SK-N-SH (cell line): ENCODE measurements at regions not wholly inside any gene's neighbourhood (a gene's known extent, or its start where the extent isn't known, plus 50 kb on each side); places are given as distances from the start of the nearest gene placed in this dataset.

Experiments
- CTCF ChIA-PET: fragments of 300-600, 350-600 bp; formaldehyde crosslinking; extraction: SDS; loops from one replicate; lab custom pipeline; 2021; lab: Yijun Ruan, JAX
- POLR2A ChIA-PET: fragments of 350-600 bp; sonication (Branson Sonifier 250); formaldehyde crosslinking; extraction: SDS; loops from one replicate; lab custom pipeline; 2020; ENCODE audit warnings: antibody characterized with exemption, inconsistent platforms; lab: Yijun Ruan, JAX
- DNase-seq: peaks from one replicate; pipeline ENCODE4 v3.0.0; 2012
- H2AFZ ChIP-seq: fragments of 200-600 bp; sonication (generic); 2 replicates; pipeline ENCODE4 v1.8.1; 2016; ENCODE audit warnings: antibody characterized with exemption, mild to moderate bottlenecking, low read depth
- H3F3A ChIP-seq: fragments of 200-600 bp; sonication (generic); replicated peaks from 2 replicates; pipeline ENCODE3; 2016; ENCODE audit warnings: antibody characterized with exemption, mild to moderate bottlenecking; ENCODE audit not compliant: insufficient read depth
- H3K27ac ChIP-seq, 2 experiments: fragments of 200-500 bp in 1 of 2; fragments of 200-600 bp in 1 of 2; sonication (Bioruptor generic) in 1 of 2; sonication (generic), shearing (Covaris generic) in 1 of 2; 2 replicates each; pipeline versions ENCODE4 v1.5.1 to v1.6.1; 2014 to 2016; ENCODE audit warnings: low read depth in 2 of 2, inconsistent platforms in 1 of 2, low read length in 1 of 2, mild to moderate bottlenecking in 1 of 2, mixed read lengths in 1 of 2
- H3K27me3 ChIP-seq: fragments of 200-600 bp; sonication (generic), shearing (Covaris generic); 2 replicates; pipeline ENCODE4 v1.6.1; 2016; ENCODE audit warnings: mixed run types; ENCODE audit not compliant: insufficient read depth
- H3K36me3 ChIP-seq, 2 experiments: fragments of 200-500 bp in 1 of 2; fragments of 200-600 bp in 1 of 2; sonication (Bioruptor generic) in 1 of 2; sonication (generic) in 1 of 2; replicated peaks in 1 of 2; 2 replicates each; pipeline versions ENCODE3 to v1.5.1; 2014 to 2016; ENCODE audit warnings: low read length in 1 of 2, mild to moderate bottlenecking in 1 of 2; ENCODE audit not compliant: insufficient read depth in 2 of 2, control insufficient read depth in 1 of 2
- H3K4me1 ChIP-seq, 2 experiments: fragments of 200-500 bp in 1 of 2; fragments of 200-600 bp in 1 of 2; sonication (Bioruptor generic) in 1 of 2; sonication (generic), shearing (Covaris generic) in 1 of 2; 2 replicates each; pipeline versions ENCODE4 v1.5.1 to v1.6.1; 2014 to 2016; ENCODE audit warnings: low read depth in 1 of 2, low read length in 1 of 2, mixed run types in 1 of 2; ENCODE audit not compliant: insufficient read depth in 2 of 2, control insufficient read depth in 1 of 2
- H3K4me2 ChIP-seq: fragments of 200-600 bp; sonication (generic), shearing (Covaris generic); 2 replicates; pipeline ENCODE4 v1.6.1; 2017; ENCODE audit warnings: mixed run types
- H3K4me3 ChIP-seq, 2 experiments: fragments of 200-500 bp in 1 of 2; fragments of 200-600 bp in 1 of 2; sonication (Bioruptor generic) in 1 of 2; sonication (generic), shearing (Covaris generic) in 1 of 2; 2 replicates each; pipeline versions ENCODE4 v1.5.1 to v1.8.1; 2014 to 2016; ENCODE audit warnings: low read depth in 2 of 2, inconsistent platforms in 1 of 2, low read length in 1 of 2, mild to moderate bottlenecking in 1 of 2, mixed read lengths in 1 of 2, moderate library complexity in 1 of 2
- H3K79me2 ChIP-seq: fragments of 200-600 bp; sonication (generic); 2 replicates; pipeline ENCODE4 v1.8.1; 2017; ENCODE audit warnings: mild to moderate bottlenecking; ENCODE audit not compliant: insufficient read depth
- H3K9ac ChIP-seq: fragments of 200-600 bp; sonication (generic); 2 replicates; pipeline ENCODE4 v1.6.1; 2017; ENCODE audit warnings: mixed run types
- H3K9me2 ChIP-seq: fragments of 200-600 bp; sonication (generic); 2 replicates; pipeline ENCODE4 v1.6.1; 2017; ENCODE audit warnings: mixed run types
- H3K9me3 ChIP-seq: fragments of 200-600 bp; sonication (generic); 2 replicates; pipeline ENCODE4 v1.6.1; 2017; ENCODE audit warnings: mixed run types, mild to moderate bottlenecking, moderate library complexity
- H4K20me1 ChIP-seq: fragments of 200-600 bp; sonication (generic); 2 replicates; pipeline ENCODE4 v1.6.1; 2017; ENCODE audit warnings: mild to moderate bottlenecking, mixed run types; ENCODE audit not compliant: insufficient read depth
- ELF1 ChIP-seq: IDR thresholded peaks from 2 replicates; pipeline ENCODE4 v1.4.0; 2012
- EZH2phosphoT487 ChIP-seq: fragments of 200-600 bp; sonication (generic); IDR thresholded peaks from 2 replicates; pipeline ENCODE4 v1.6.1; 2017; ENCODE audit warnings: low read depth, mixed run types, mild to moderate bottlenecking, antibody characterized with exemption, moderate library complexity, borderline replicate concordance
- FOXJ3 ChIP-seq: sonication (generic); formaldehyde crosslinking; IDR thresholded peaks from 2 replicates; pipeline ENCODE4 v1.5.1; 2020; ENCODE audit warnings: mild to moderate bottlenecking, missing genetic modification reagents
- FOXM1 ChIP-seq: IDR thresholded peaks from 2 replicates; pipeline ENCODE4 v1.4.0; 2012; ENCODE audit warnings: low read depth, mild to moderate bottlenecking
- GABPA ChIP-seq: IDR thresholded peaks from 2 replicates; pipeline ENCODE4 v1.4.0; 2012; ENCODE audit warnings: low read depth, mild to moderate bottlenecking
- JUND ChIP-seq: IDR thresholded peaks from 2 replicates; pipeline ENCODE4 v1.4.0; 2012
- MXI1 ChIP-seq: IDR thresholded peaks from 2 replicates; pipeline ENCODE4 v1.6.1; 2012; ENCODE audit warnings: mild to moderate bottlenecking, low read depth, low read length, improper control_type of control experiment
- NFIC ChIP-seq: IDR thresholded peaks from 2 replicates; pipeline ENCODE4 v1.4.0; 2012; ENCODE audit warnings: borderline replicate concordance
- POLR2AphosphoS5 ChIP-seq: IDR thresholded peaks from 2 replicates; pipeline ENCODE4 v1.6.1; 2012; ENCODE audit warnings: low read depth, low read length
- RCOR1 ChIP-seq: fragments of 150-350 bp; IDR thresholded peaks from 2 replicates; pipeline ENCODE4 v1.6.1; 2017; ENCODE audit warnings: antibody characterized with exemption, low read length
- REST ChIP-seq: IDR thresholded peaks from 2 replicates; pipeline ENCODE4 v1.6.1; 2012; ENCODE audit warnings: mild to moderate bottlenecking, low read depth, low read length, moderate library complexity
- SMC3 ChIP-seq: IDR thresholded peaks from 2 replicates; pipeline ENCODE4 v1.6.1; 2012; ENCODE audit warnings: low read depth, low read length, improper control_type of control experiment
- TCF12 ChIP-seq: IDR thresholded peaks from 2 replicates; pipeline ENCODE4 v1.4.0; 2012
- YY1 ChIP-seq: IDR thresholded peaks from 2 replicates; pipeline ENCODE4 v1.4.0; 2012; ENCODE audit warnings: low read depth, mild to moderate bottlenecking
- WGBS: methylation state at CpG from one replicate; pipeline ENCODE4 v1.1.6; 2017; ENCODE audit warnings: low lambda C conversion rate; 5-methylcytosine and 5-hydroxymethylcytosine counted together
- TF ChIP-seq, protein P1 (sequence below): IDR thresholded peaks from 2 replicates; pipeline ENCODE4; 2012
- TF ChIP-seq, protein P2 (sequence below): IDR thresholded peaks from 2 replicates; pipeline ENCODE4 v1.4.0; 2012; ENCODE audit warnings: low read depth
- TF ChIP-seq, protein P3 (sequence below): fragments of 150-350 bp; IDR thresholded peaks from 2 replicates; pipeline ENCODE4 v1.6.1; 2016; ENCODE audit warnings: mild to moderate bottlenecking, low read depth, low read length

GRCh38 chr16:26905336-26905735, 161.4 kb upstream of the C16orf82 start:
- Histone ChIP-seq H3K9me2 (no peaks in the 10 kb centered on the region), H3K9me3 (no peaks in the 10 kb centered on the region), H3K36me3 (no peaks in the 10 kb centered on the region), H3K4me3 (no peak overlapping the region), H3K4me2 (no peak overlapping the region), H2AFZ (no peak overlapping the region), H3F3A (no peaks in the 10 kb centered on the region), H3K4me1 (no peaks in the 10 kb centered on the region)
- ChIA-PET POLR2A (no interaction called here), CTCF (no interaction called here)
- TF ChIP-seq JUND = no peak
- TF ChIP-seq, all 33 proteins: peak for 0
- WGBS = 4% methylated on average over 2 of the region's 2 CpGs
- Histone ChIP-seq H3K9ac (no peak overlapping the region), H4K20me1 (no peaks in the 10 kb centered on the region), H3K27me3 (no peaks in the 10 kb centered on the region), H3K27ac (no peak overlapping the region), H3K79me2 (no peaks in the 10 kb centered on the region)
- no peak for DNase-seq

- TF ChIP-seq GABPA (no peak), FOXM1 (no peak), SMC3 (no peak)
- TF ChIP-seq, all 33 proteins: peak for 0
- Histone ChIP-seq H3K4me1 (no peaks in the 10 kb centered on the region), H3K4me2 (no peak overlapping the region), H3K27me3 (no peaks in the 10 kb centered on the region), H3K9me3 (no peaks in the 10 kb centered on the region), H3K36me3 (no peaks in the 10 kb centered on the region), H3K9ac (no peak overlapping the region), H3K27ac (no peak overlapping the region), H3K9me2 (no peaks in the 10 kb centered on the region), H3K4me3 (no peak overlapping the region), H3K79me2 (no peaks in the 10 kb centered on the region), H4K20me1 (no peaks in the 10 kb centered on the region), H2AFZ (no peak overlapping the region), H3F3A (no peaks in the 10 kb centered on the region)
- CTCF ChIA-PET = no interaction called here
- POLR2A ChIA-PET = no interaction called here
- WGBS = 29% methylated on average over 4 of the region's 4 CpGs
- DNase-seq = no peak
Observed at GRCh38 chr16:26909623-26910022, 157.1 kb upstream of the C16orf82 start.

GRCh38 chr16:26911436-26911835, 155.3 kb upstream of the C16orf82 start:
- no peak for TF ChIP-seq TCF12
- no peak for TF ChIP-seq YY1
- no peak for TF ChIP-seq EZH2phosphoT487
- no peak for TF ChIP-seq GABPA
- no peak for TF ChIP-seq RCOR1
- no peak for TF ChIP-seq FOXJ3 (CRISPR knock-in tag)
- TF ChIP-seq SMC3 = no peak
- TF ChIP-seq MXI1 = no peak
- TF ChIP-seq NFIC = no peak
- no peak for TF ChIP-seq JUND
- TF ChIP-seq POLR2AphosphoS5 = no peak
- TF ChIP-seq, protein P1, sequence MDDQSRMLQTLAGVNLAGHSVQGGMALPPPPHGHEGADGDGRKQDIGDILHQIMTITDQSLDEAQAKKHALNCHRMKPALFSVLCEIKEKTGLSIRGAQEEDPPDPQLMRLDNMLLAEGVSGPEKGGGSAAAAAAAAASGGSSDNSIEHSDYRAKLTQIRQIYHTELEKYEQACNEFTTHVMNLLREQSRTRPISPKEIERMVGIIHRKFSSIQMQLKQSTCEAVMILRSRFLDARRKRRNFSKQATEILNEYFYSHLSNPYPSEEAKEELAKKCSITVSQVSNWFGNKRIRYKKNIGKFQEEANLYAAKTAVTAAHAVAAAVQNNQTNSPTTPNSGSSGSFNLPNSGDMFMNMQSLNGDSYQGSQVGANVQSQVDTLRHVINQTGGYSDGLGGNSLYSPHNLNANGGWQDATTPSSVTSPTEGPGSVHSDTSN = no peak
- no peak for TF ChIP-seq ELF1
- TF ChIP-seq, protein P2, sequence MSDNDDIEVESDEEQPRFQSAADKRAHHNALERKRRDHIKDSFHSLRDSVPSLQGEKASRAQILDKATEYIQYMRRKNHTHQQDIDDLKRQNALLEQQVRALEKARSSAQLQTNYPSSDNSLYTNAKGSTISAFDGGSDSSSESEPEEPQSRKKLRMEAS = no peak
- TF ChIP-seq REST = no peak
- TF ChIP-seq, protein P3, sequence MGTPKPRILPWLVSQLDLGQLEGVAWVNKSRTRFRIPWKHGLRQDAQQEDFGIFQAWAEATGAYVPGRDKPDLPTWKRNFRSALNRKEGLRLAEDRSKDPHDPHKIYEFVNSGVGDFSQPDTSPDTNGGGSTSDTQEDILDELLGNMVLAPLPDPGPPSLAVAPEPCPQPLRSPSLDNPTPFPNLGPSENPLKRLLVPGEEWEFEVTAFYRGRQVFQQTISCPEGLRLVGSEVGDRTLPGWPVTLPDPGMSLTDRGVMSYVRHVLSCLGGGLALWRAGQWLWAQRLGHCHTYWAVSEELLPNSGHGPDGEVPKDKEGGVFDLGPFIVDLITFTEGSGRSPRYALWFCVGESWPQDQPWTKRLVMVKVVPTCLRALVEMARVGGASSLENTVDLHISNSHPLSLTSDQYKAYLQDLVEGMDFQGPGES = no peak
- TF ChIP-seq, all 33 proteins: peak for 0
- POLR2A ChIA-PET = no interaction called here
- WGBS = 0% methylated on average over 2 of the region's 2 CpGs
- Histone ChIP-seq H3K27ac (no peak overlapping the region), H3K27me3 (no peaks in the 10 kb centered on the region), H3F3A (no peaks in the 10 kb centered on the region), H3K9me2 (no peaks in the 10 kb centered on the region), H3K79me2 (no peaks in the 10 kb centered on the region), H2AFZ (no peak overlapping the region), H3K36me3 (no peaks in the 10 kb centered on the region), H3K4me3 (no peak overlapping the region), H4K20me1 (no peaks in the 10 kb centered on the region), H3K9me3 (no peaks in the 10 kb centered on the region), H3K4me2 (no peak overlapping the region), H3K9ac (no peak overlapping the region), H3K4me1 (no peaks in the 10 kb centered on the region)
- CTCF ChIA-PET = no interaction called here
- DNase-seq = no peak
